Activated CD4-positive, alpha-beta T cell treated with anti-CD3 and anti-CD28 coated beads for 24 hours (primary cell): ENCODE measurements at regions not wholly inside any gene's neighbourhood (a gene's known extent, or its start where the extent isn't known, plus 50 kb on each side); places are given as distances from the start of the nearest gene placed in this dataset.
A peak's percentile ranks its signal among the peaks of the same experiment; 100 is the strongest.
"Not testable (repeated sequence)": the region's sequence is repeated elsewhere in the genome, so short reads cannot be mapped to it uniquely, and the experiment has no call there.

ENCODE experiments used
- DNase-seq, 2 donors: peaks; one replicate each; pipeline ENCODE4 v3.0.0-alpha.2; 2020; ENCODE audit warnings: low read depth in 2 of 2

GRCh38 chr17:14427900-14428647 is 127.2 kb downstream of the HS3ST3B1 start:
- peak in 1 of 2 donors; percentile 23 for DNase-seq

- not testable (repeated sequence) for DNase-seq
These were observed 122.3 kb downstream of the HS3ST3B1 start for GRCh38 chr17:14423156-14423555.

GRCh38 chr17:14417336-14417735 is 116.5 kb downstream of the HS3ST3B1 start:
- DNase-seq, result no peak

- no peak for DNase-seq
These were observed 108.4 kb downstream of the HS3ST3B1 start for GRCh38 chr17:14409292-14409691.

- no peak for DNase-seq
These were observed 106.7 kb downstream of the HS3ST3B1 start for GRCh38 chr17:14407541-14407940.

GRCh38 chr17:14405189-14405588 is 104.3 kb downstream of the HS3ST3B1 start:
- DNase-seq, result no peak
